ENCODE measurements at regions not wholly inside any gene's neighbourhood (a gene's known extent, or its start where the extent isn't known, plus 50 kb on each side); places are given as distances from the start of the nearest gene placed in this dataset.

- TF ChIP-seq EP300 (IDR thresholded peaks at IDR 0.05; ENCODE audit: borderline replicate concordance in 1 of 2, low read depth in 2 of 2, low read length in 2 of 2) (no peak), CTCF (IDR thresholded peaks at IDR 0.05; ENCODE audit: control extremely low read depth in 1 of 3, insufficient read depth in 1 of 3, low read depth in 1 of 3, low read length in 3 of 3) (peak; percentile 86 to 99 (median 95)), POLR2AphosphoS5 (IDR thresholded peaks at IDR 0.05; ENCODE audit: low read depth, low read length) (no peak), EZH2 (IDR thresholded peaks at IDR 0.05; ENCODE audit: low read depth, low read length, severe bottlenecking) (no peak), FOSL1 (IDR thresholded peaks at IDR 0.05; ENCODE audit: insufficient read depth, low read depth, low read length) (no peak), ATF2 (IDR thresholded peaks at IDR 0.05; ENCODE audit: low read length) (no peak), CHD2 (IDR thresholded peaks at IDR 0.05; ENCODE audit: low read length) (no peak), RNF2 (IDR thresholded peaks at IDR 0.05; ENCODE audit: borderline replicate concordance, low read depth, low read length, missing control alignments, poor library complexity, severe bottlenecking) (no peak), CBX5 (IDR thresholded peaks at IDR 0.05; ENCODE audit: low read depth, low read length) (no peak), USF2 (IDR thresholded peaks at IDR 0.05; ENCODE audit: low read length) (no peak), CREB1 (IDR thresholded peaks at IDR 0.05) (no peak)
These were observed 204.5 kb upstream of the RPL38 start for GRCh38 chr17:73998653-73999645.
